AG04450 (cell line): ENCODE measurements at regions not wholly inside any gene's neighbourhood (a gene's known extent, or its start where the extent isn't known, plus 50 kb on each side); places are given as distances from the start of the nearest gene placed in this dataset.

ENCODE experiments used
- CTCF ChIA-PET: fragments of 300-600, 350-600 bp; formaldehyde crosslinking; extraction: SDS; loops from one replicate; lab custom pipeline; 2022; ENCODE audit warnings: antibody characterized with exemption, inconsistent platforms; lab: Charles Lee
- POLR2A ChIA-PET: fragments of 350-600 bp; formaldehyde crosslinking; extraction: SDS; loops from one replicate; lab custom pipeline; 2021; ENCODE audit warnings: antibody characterized with exemption, inconsistent platforms; lab: Yijun Ruan, JAX
- DNase-seq: peaks from one replicate; pipeline ENCODE4 v3.0.0-alpha.2; 2011; ENCODE audit warnings: low read depth, low spot score
- H3K27ac ChIP-seq: one replicate; pipeline ENCODE4 v1.5.1; 2012; ENCODE audit warnings: low read depth, low read length, control low read depth
- H3K27me3 ChIP-seq: one replicate; pipeline ENCODE4 v1.6.0; 2012; ENCODE audit warnings: low read length; ENCODE audit not compliant: control insufficient read depth, insufficient read depth
- H3K4me3 ChIP-seq: 2 replicates; pipeline ENCODE4 v1.5.1; 2011; ENCODE audit warnings: mild to moderate bottlenecking, low read depth, low read length, control low read depth
- H3K9me3 ChIP-seq: 2 replicates; pipeline ENCODE4 v1.5.1; 2012; ENCODE audit warnings: low read length; ENCODE audit not compliant: control insufficient read depth, insufficient read depth
- CTCF ChIP-seq: IDR thresholded peaks from 2 replicates; pipeline ENCODE4 v1.5.1; 2011; ENCODE audit warnings: low read depth, low read length, control low read depth, inconsistent platforms

- Histone ChIP-seq H3K27ac (no peak overlapping the region), H3K9me3 (no peaks in the 10 kb centered on the region), H3K4me3 (no peak overlapping the region), H3K27me3 (no peaks in the 10 kb centered on the region)
- no peak for DNase-seq
- ChIA-PET CTCF (no interaction called here), POLR2A (no interaction called here)
- TF ChIP-seq CTCF: no peak
Observed at GRCh38 chr3:103137830-103138229, 703.0 kb downstream of the ZPLD1 start.

- no peak for DNase-seq
- Histone ChIP-seq H3K27me3 (no peaks in the 10 kb centered on the region), H3K9me3 (no peaks in the 10 kb centered on the region), H3K4me3 (no peak overlapping the region), H3K27ac (no peak overlapping the region)
- CTCF ChIA-PET: no interaction called here
- POLR2A ChIA-PET: no interaction called here
- TF ChIP-seq CTCF: no peak
Observed at GRCh38 chr3:103158183-103158582, 723.4 kb downstream of the ZPLD1 start.

DNA sequence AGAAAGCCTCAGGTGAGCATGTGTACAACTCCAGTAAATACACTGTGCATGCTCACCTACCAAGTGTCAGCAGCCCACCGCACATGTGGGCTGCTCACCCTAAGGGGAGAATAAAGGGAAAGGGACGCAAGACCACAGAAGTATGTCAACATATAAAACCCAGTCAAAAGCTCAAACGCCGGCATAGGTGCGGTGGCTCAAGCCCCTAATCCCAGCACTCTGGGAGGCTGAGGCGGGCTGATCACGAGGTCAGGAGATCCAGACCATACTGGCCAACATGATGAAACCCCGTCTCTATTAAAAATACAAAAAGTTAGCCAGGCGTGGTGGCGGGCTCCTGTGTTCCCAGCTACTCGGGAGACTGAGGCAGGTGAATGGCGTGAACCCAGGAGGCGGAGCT is 732.1 kb downstream of the ZPLD1 start:
- no peak overlapping the region for H3K27ac ChIP-seq
- H3K4me3 ChIP-seq: no peak overlapping the region
- peaks cover 2% of the 10 kb centered on the region; the same call in 1 of the 2 replicates for H3K9me3 ChIP-seq
- CTCF ChIA-PET: no interaction called here
- TF ChIP-seq CTCF: no peak
- no peak for DNase-seq
- POLR2A ChIA-PET: no interaction called here
- H3K27me3 ChIP-seq: no peaks in the 10 kb centered on the region

GRCh38 chr3:103167850-103168249 is 733.0 kb downstream of the ZPLD1 start:
- Histone ChIP-seq H3K9me3 (peaks cover 2% of the 10 kb centered on the region; the same call in 1 of the 2 replicates), H3K27ac (no peak overlapping the region), H3K27me3 (no peaks in the 10 kb centered on the region), H3K4me3 (no peak overlapping the region)
- POLR2A ChIA-PET: no interaction called here
- no peak for DNase-seq
- CTCF ChIA-PET: no interaction called here
- no peak for TF ChIP-seq CTCF

- H3K27me3 ChIP-seq: no peaks in the 10 kb centered on the region
- CTCF ChIA-PET: no interaction called here
- H3K4me3 ChIP-seq: no peak overlapping the region
- peaks cover 2% of the 10 kb centered on the region; the same call in 1 of the 2 replicates for H3K9me3 ChIP-seq
- H3K27ac ChIP-seq: no peak overlapping the region
- no peak for TF ChIP-seq CTCF
- no peak for DNase-seq
- POLR2A ChIA-PET: no interaction called here
Observed at GRCh38 chr3:103169289-103169688, 734.5 kb downstream of the ZPLD1 start.
